HUES64 (cell line): ENCODE measurements at regions not wholly inside any gene's neighbourhood (a gene's known extent, or its start where the extent isn't known, plus 50 kb on each side); places are given as distances from the start of the nearest gene placed in this dataset.

Experiments
- H3K27ac ChIP-seq: 2 replicates; pipeline ENCODE4 v1.7.0; 2013; ENCODE audit warnings: low read depth, low read length, inconsistent platforms
- H3K27me3 ChIP-seq: 2 replicates; pipeline ENCODE4 v1.6.1; 2013; ENCODE audit warnings: mild to moderate bottlenecking, low read length; ENCODE audit not compliant: insufficient read depth
- H3K36me3 ChIP-seq: 2 replicates; pipeline ENCODE4 v1.6.1; 2013; ENCODE audit warnings: mild to moderate bottlenecking, low read length; ENCODE audit not compliant: insufficient read depth
- H3K4me1 ChIP-seq: 2 replicates; pipeline ENCODE4 v1.6.1; 2013; ENCODE audit warnings: mild to moderate bottlenecking, low read length, moderate library complexity; ENCODE audit not compliant: insufficient read depth
- H3K4me3 ChIP-seq: 2 replicates; pipeline ENCODE4 v1.5.1; 2013; ENCODE audit warnings: mild to moderate bottlenecking, low read length, moderate library complexity
- H3K9ac ChIP-seq: 2 replicates; pipeline ENCODE4 v1.6.1; 2013; ENCODE audit warnings: mild to moderate bottlenecking, low read depth, low read length
- H3K9me3 ChIP-seq: 2 replicates; pipeline ENCODE4 v1.6.1; 2013; ENCODE audit warnings: low read depth, low read length; ENCODE audit not compliant: insufficient read depth
- WGBS: fragments of 150-250, 120-280 bp; methylation state at CpG from one replicate; pipeline ENCODE4 v1.1.7; 2013; ENCODE audit warnings: missing lambda C conversion rate; 5-methylcytosine and 5-hydroxymethylcytosine counted together

- Histone ChIP-seq H3K4me3 (no peak overlapping the region), H3K9ac (no peak overlapping the region), H3K36me3 (no peaks in the 10 kb centered on the region)
These were observed 505.0 kb upstream of the FLRT2 start for GRCh38 chr14:85024931-85025330.

GRCh38 chr14:85027681-85028370 lies 502.1 kb upstream of the FLRT2 start:
- Histone ChIP-seq H3K27ac (no peak overlapping the region), H3K9me3 (no peaks in the 10 kb centered on the region), H3K4me1 (no peaks in the 10 kb centered on the region), H3K9ac (no peak overlapping the region), H3K36me3 (no peaks in the 10 kb centered on the region), H3K27me3 (no peaks in the 10 kb centered on the region), H3K4me3 (no peak overlapping the region)
- 80% methylated on average over 2 of the region's 2 CpGs for WGBS

More at GRCh38 chr14:85024931-85025330, 505.0 kb upstream of the FLRT2 start:
- no peaks in the 10 kb centered on the region for H3K27me3 ChIP-seq
- H3K27ac ChIP-seq = no peak overlapping the region
- 89% methylated on average over 2 of the region's 2 CpGs for WGBS
- no peaks in the 10 kb centered on the region for H3K4me1 ChIP-seq
- H3K9me3 ChIP-seq = no peaks in the 10 kb centered on the region

- Histone ChIP-seq H3K9me3 (no peaks in the 10 kb centered on the region), H3K4me1 (peaks cover 3% of the 10 kb centered on the region; the same call in 1 of the 2 replicates), H3K27me3 (no peaks in the 10 kb centered on the region), H3K27ac (no peak overlapping the region), H3K9ac (no peak overlapping the region), H3K36me3 (no peaks in the 10 kb centered on the region), H3K4me3 (no peak overlapping the region)
- 88% methylated on average over 2 of the region's 2 CpGs for WGBS
These were observed 492.5 kb upstream of the FLRT2 start for GRCh38 chr14:85037411-85037810.

GRCh38 chr14:85038526-85039352 lies 491.2 kb upstream of the FLRT2 start:
- Histone ChIP-seq H3K9me3 (no peaks in the 10 kb centered on the region), H3K27me3 (no peaks in the 10 kb centered on the region), H3K4me3 (no peak overlapping the region), H3K4me1 (peaks cover 3% of the 10 kb centered on the region; the same call in 1 of the 2 replicates), H3K27ac (no peak overlapping the region), H3K36me3 (no peaks in the 10 kb centered on the region), H3K9ac (no peak overlapping the region)
- WGBS = 93% methylated on average over 7 of the region's 7 CpGs

GRCh38 chr14:85039353-85039626 lies 490.7 kb upstream of the FLRT2 start:
- Histone ChIP-seq H3K9ac (no peak overlapping the region), H3K27me3 (no peaks in the 10 kb centered on the region), H3K36me3 (no peaks in the 10 kb centered on the region), H3K4me3 (no peak overlapping the region), H3K9me3 (no peaks in the 10 kb centered on the region), H3K27ac (no peak overlapping the region), H3K4me1 (peaks cover 3% of the 10 kb centered on the region; the same call in 1 of the 2 replicates)

GRCh38 chr14:85040046-85040685 lies 489.8 kb upstream of the FLRT2 start:
- H3K9me3 ChIP-seq = no peaks in the 10 kb centered on the region
- H3K4me3 ChIP-seq = no peak overlapping the region
- H3K4me1 ChIP-seq = peaks cover 3% of the 10 kb centered on the region; the same call in 1 of the 2 replicates
- WGBS = 89% methylated on average over 6 of the region's 6 CpGs
- H3K9ac ChIP-seq = no peak overlapping the region
- no peaks in the 10 kb centered on the region for H3K27me3 ChIP-seq
- no peaks in the 10 kb centered on the region for H3K36me3 ChIP-seq
- H3K27ac ChIP-seq = no peak overlapping the region

GRCh38 chr14:85041618-85042017 lies 488.3 kb upstream of the FLRT2 start:
- no peak overlapping the region for H3K9ac ChIP-seq
- peaks cover 3% of the 10 kb centered on the region; the same call in 1 of the 2 replicates for H3K4me1 ChIP-seq
- H3K27ac ChIP-seq = no peak overlapping the region
- no peak overlapping the region for H3K4me3 ChIP-seq
- H3K9me3 ChIP-seq = 0 out of 2 replicates have a peak, but pooled peaks cover under 1% of the 10 kb centered on the region
- H3K36me3 ChIP-seq = no peaks in the 10 kb centered on the region
- H3K27me3 ChIP-seq = no peaks in the 10 kb centered on the region

GRCh38 chr14:85042301-85042700 lies 487.6 kb upstream of the FLRT2 start:
- H3K27ac ChIP-seq = no peak overlapping the region
- H3K9me3 ChIP-seq = 0 out of 2 replicates have a peak, but pooled peaks cover 5% of the 10 kb centered on the region
- peaks cover 3% of the 10 kb centered on the region; the same call in 1 of the 2 replicates for H3K4me1 ChIP-seq
- H3K27me3 ChIP-seq = no peaks in the 10 kb centered on the region
- no peak overlapping the region for H3K4me3 ChIP-seq
- WGBS = 88% methylated on average over 1 of the region's 1 CpG
- no peak overlapping the region for H3K9ac ChIP-seq
- no peaks in the 10 kb centered on the region for H3K36me3 ChIP-seq

GRCh38 chr14:85050180-85050579 lies 479.8 kb upstream of the FLRT2 start:
- WGBS = 95% methylated on average over 1 of the region's 1 CpG
- H3K27me3 ChIP-seq = no peaks in the 10 kb centered on the region
- no peaks in the 10 kb centered on the region for H3K36me3 ChIP-seq
- H3K4me1 ChIP-seq = no peaks in the 10 kb centered on the region
- H3K9me3 ChIP-seq = peaks cover 31% of the 10 kb centered on the region
- no peak overlapping the region for H3K27ac ChIP-seq
- H3K9ac ChIP-seq = no peak overlapping the region
- no peak overlapping the region for H3K4me3 ChIP-seq

- Histone ChIP-seq H3K4me3 (no peak overlapping the region), H3K27me3 (no peaks in the 10 kb centered on the region), H3K4me1 (no peaks in the 10 kb centered on the region), H3K27ac (no peak overlapping the region), H3K9me3 (peaks cover 36% of the 10 kb centered on the region), H3K9ac (no peak overlapping the region), H3K36me3 (no peaks in the 10 kb centered on the region)
- WGBS = 89% methylated on average over 2 of the region's 2 CpGs
These were observed 477.3 kb upstream of the FLRT2 start for GRCh38 chr14:85052646-85053045.

- peaks cover 36% of the 10 kb centered on the region for H3K9me3 ChIP-seq
- H3K4me3 ChIP-seq = no peak overlapping the region
- H3K36me3 ChIP-seq = no peaks in the 10 kb centered on the region
- no peak overlapping the region for H3K9ac ChIP-seq
- H3K27me3 ChIP-seq = no peaks in the 10 kb centered on the region
- no peaks in the 10 kb centered on the region for H3K4me1 ChIP-seq
- no peak overlapping the region for H3K27ac ChIP-seq
These were observed 475.8 kb upstream of the FLRT2 start for GRCh38 chr14:85054178-85054577.
